HepG2 (cell line): ENCODE measurements at regions not wholly inside any gene's neighbourhood (a gene's known extent, or its start where the extent isn't known, plus 50 kb on each side); places are given as distances from the start of the nearest gene placed in this dataset.

Experiments used
- KLF12 ChIP-seq: sonication (generic); formaldehyde crosslinking; IDR thresholded peaks from 2 replicates; pipeline ENCODE4 v1.4.0; 2020; ENCODE audit warnings: missing genetic modification reagents, borderline replicate concordance
- ZFP36L2 ChIP-seq: sonication (generic); formaldehyde crosslinking; IDR thresholded peaks from 2 replicates; pipeline ENCODE4 v1.4.0; 2020; ENCODE audit warnings: missing genetic modification reagents
- ZSCAN20 ChIP-seq: sonication (generic); formaldehyde crosslinking; IDR thresholded peaks from 2 replicates; pipeline ENCODE4 v1.4.0; 2020; ENCODE audit warnings: missing genetic modification reagents, mild to moderate bottlenecking, borderline replicate concordance
- TF ChIP-seq, protein P1 (sequence below): IDR thresholded peaks from 2 replicates; pipeline ENCODE4 v1.6.1; 2016; ENCODE audit warnings: low read depth, control low read depth
- TF ChIP-seq, protein P2 (sequence below), 2 experiments: fragments of 450-650 bp in 1 of 2; sonication (generic) in 1 of 2; formaldehyde crosslinking in 1 of 2; IDR thresholded peaks; 2 replicates each; pipeline versions ENCODE4 v1.6.1 to v1.8.0; 2016 to 2022; ENCODE audit warnings: antibody characterized with exemption in 1 of 2, mild to moderate bottlenecking in 1 of 2, missing genetic modification reagents in 1 of 2
- TF ChIP-seq, protein P3 (sequence below): sonication (generic); formaldehyde crosslinking; IDR thresholded peaks from 2 replicates; pipeline ENCODE4 v1.5.1; 2020; ENCODE audit warnings: mild to moderate bottlenecking, moderate library complexity, missing genetic modification reagents
- TF ChIP-seq, protein P4 (sequence below): sonication (generic); formaldehyde crosslinking; IDR thresholded peaks from 2 replicates; pipeline ENCODE4 v1.5.0; 2020; ENCODE audit warnings: mild to moderate bottlenecking, missing genetic modification reagents, moderate library complexity
- TF ChIP-seq, protein P5 (sequence below): sonication (generic); formaldehyde crosslinking; conservative IDR thresholded peaks from 2 replicates; pipeline ENCODE4 v1.4.0; 2020; ENCODE audit warnings: missing genetic modification reagents

DNA sequence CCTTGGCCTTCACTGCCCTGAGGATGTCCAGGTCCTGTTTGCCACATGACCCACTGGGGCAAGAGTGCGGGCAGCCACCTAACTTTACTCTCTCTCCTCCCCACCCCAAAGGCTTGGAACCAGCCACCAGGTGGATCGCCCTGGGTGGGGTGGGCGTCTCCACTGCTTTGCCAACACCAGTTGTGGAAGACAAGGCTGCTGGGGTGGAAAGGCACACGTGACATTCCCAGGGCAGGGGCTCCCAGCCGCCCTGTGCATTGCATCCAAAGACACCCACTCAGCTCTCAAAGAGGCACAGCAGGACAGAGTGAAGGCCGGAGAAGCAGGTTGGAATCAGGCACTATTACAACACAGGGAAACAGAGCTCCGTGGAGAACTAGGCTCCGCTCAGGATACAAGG is 162.2 kb downstream of the OLFM1 start:
- TF ChIP-seq, protein P1, sequence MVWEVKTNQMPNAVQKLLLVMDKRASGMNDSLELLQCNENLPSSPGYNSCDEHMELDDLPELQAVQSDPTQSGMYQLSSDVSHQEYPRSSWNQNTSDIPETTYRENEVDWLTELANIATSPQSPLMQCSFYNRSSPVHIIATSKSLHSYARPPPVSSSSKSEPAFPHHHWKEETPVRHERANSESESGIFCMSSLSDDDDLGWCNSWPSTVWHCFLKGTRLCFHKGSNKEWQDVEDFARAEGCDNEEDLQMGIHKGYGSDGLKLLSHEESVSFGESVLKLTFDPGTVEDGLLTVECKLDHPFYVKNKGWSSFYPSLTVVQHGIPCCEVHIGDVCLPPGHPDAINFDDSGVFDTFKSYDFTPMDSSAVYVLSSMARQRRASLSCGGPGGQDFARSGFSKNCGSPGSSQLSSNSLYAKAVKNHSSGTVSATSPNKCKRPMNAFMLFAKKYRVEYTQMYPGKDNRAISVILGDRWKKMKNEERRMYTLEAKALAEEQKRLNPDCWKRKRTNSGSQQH (CRISPR knock-in tag): no peak
- TF ChIP-seq, protein P2, sequence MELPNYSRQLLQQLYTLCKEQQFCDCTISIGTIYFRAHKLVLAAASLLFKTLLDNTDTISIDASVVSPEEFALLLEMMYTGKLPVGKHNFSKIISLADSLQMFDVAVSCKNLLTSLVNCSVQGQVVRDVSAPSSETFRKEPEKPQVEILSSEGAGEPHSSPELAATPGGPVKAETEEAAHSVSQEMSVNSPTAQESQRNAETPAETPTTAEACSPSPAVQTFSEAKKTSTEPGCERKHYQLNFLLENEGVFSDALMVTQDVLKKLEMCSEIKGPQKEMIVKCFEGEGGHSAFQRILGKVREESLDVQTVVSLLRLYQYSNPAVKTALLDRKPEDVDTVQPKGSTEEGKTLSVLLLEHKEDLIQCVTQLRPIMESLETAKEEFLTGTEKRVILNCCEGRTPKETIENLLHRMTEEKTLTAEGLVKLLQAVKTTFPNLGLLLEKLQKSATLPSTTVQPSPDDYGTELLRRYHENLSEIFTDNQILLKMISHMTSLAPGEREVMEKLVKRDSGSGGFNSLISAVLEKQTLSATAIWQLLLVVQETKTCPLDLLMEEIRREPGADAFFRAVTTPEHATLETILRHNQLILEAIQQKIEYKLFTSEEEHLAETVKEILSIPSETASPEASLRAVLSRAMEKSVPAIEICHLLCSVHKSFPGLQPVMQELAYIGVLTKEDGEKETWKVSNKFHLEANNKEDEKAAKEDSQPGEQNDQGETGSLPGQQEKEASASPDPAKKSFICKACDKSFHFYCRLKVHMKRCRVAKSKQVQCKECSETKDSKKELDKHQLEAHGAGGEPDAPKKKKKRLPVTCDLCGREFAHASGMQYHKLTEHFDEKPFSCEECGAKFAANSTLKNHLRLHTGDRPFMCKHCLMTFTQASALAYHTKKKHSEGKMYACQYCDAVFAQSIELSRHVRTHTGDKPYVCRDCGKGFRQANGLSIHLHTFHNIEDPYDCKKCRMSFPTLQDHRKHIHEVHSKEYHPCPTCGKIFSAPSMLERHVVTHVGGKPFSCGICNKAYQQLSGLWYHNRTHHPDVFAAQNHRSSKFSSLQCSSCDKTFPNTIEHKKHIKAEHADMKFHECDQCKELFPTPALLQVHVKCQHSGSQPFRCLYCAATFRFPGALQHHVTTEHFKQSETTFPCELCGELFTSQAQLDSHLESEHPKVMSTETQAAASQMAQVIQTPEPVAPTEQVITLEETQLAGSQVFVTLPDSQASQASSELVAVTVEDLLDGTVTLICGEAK (IDR thresholded peaks at IDR 0.05): no peak
- TF ChIP-seq, protein P2 (CRISPR knock-in tag; IDR thresholded peaks at IDR 0.05): no peak
- TF ChIP-seq ZSCAN20: no peak
- TF ChIP-seq, protein P3, sequence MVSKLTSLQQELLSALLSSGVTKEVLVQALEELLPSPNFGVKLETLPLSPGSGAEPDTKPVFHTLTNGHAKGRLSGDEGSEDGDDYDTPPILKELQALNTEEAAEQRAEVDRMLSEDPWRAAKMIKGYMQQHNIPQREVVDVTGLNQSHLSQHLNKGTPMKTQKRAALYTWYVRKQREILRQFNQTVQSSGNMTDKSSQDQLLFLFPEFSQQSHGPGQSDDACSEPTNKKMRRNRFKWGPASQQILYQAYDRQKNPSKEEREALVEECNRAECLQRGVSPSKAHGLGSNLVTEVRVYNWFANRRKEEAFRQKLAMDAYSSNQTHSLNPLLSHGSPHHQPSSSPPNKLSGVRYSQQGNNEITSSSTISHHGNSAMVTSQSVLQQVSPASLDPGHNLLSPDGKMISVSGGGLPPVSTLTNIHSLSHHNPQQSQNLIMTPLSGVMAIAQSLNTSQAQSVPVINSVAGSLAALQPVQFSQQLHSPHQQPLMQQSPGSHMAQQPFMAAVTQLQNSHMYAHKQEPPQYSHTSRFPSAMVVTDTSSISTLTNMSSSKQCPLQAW: no peak
- TF ChIP-seq ZFP36L2 (CRISPR knock-in tag): no peak
- TF ChIP-seq, protein P4, sequence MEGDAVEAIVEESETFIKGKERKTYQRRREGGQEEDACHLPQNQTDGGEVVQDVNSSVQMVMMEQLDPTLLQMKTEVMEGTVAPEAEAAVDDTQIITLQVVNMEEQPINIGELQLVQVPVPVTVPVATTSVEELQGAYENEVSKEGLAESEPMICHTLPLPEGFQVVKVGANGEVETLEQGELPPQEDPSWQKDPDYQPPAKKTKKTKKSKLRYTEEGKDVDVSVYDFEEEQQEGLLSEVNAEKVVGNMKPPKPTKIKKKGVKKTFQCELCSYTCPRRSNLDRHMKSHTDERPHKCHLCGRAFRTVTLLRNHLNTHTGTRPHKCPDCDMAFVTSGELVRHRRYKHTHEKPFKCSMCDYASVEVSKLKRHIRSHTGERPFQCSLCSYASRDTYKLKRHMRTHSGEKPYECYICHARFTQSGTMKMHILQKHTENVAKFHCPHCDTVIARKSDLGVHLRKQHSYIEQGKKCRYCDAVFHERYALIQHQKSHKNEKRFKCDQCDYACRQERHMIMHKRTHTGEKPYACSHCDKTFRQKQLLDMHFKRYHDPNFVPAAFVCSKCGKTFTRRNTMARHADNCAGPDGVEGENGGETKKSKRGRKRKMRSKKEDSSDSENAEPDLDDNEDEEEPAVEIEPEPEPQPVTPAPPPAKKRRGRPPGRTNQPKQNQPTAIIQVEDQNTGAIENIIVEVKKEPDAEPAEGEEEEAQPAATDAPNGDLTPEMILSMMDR (CRISPR knock-in tag): no peak
- TF ChIP-seq, protein P5, sequence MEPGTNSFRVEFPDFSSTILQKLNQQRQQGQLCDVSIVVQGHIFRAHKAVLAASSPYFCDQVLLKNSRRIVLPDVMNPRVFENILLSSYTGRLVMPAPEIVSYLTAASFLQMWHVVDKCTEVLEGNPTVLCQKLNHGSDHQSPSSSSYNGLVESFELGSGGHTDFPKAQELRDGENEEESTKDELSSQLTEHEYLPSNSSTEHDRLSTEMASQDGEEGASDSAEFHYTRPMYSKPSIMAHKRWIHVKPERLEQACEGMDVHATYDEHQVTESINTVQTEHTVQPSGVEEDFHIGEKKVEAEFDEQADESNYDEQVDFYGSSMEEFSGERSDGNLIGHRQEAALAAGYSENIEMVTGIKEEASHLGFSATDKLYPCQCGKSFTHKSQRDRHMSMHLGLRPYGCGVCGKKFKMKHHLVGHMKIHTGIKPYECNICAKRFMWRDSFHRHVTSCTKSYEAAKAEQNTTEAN (CRISPR knock-in tag): no peak
- TF ChIP-seq KLF12 (CRISPR knock-in tag): no peak
